HCEC 1CT (cell line): ENCODE measurements at regions not wholly inside any gene's neighbourhood (a gene's known extent, or its start where the extent isn't known, plus 50 kb on each side); places are given as distances from the start of the nearest gene placed in this dataset.

Experiments used
- DNase-seq: peaks from one replicate; pipeline ENCODE4 v3.0.0-alpha.2; 2017

DNA sequence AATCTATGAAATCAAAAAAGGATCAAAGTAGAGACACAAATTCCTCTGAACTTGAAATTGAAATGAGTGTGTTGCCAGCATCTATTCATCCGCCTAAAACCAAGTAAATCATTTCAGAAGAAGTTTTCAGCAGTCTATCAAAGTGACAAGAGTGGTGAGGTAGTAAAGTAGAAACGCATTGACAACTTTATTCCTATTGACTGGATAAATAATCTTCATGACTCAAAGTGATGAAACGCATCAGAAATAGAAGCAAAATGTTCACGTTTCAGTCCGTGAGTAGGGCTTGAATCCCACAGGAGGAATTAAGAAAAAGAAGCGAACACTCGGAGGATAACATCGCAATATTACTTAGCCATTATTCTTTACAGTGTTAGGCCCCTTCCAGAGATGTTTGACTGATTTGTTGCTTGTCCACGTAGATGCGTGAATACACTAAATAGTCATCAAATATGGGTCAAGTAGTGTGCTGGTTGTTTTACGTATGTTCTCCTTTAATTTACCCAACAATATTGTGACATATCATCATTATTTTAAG is 314.4 kb downstream of the PLK2 start:
- DNase-seq: no peak

DNA sequence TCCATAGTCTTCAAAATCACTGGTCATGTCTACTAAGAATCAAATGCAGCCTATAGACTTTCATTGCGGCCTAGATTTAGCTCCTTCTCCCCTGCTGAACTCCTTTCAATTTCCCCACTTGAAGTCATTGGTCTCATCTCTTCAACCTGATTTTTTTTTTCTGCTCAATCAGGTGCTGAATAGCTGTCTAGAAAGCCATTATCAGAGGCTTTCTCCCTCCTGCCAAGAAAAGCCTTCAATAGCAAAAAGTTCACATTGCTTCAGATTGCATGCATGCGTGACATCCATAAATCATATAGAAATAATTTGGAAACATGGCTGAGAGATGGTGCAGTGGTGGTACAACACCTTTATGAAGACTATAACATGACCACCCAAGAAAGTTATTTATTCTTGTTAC is 316.2 kb downstream of the PLK2 start:
- no peak for DNase-seq

DNA sequence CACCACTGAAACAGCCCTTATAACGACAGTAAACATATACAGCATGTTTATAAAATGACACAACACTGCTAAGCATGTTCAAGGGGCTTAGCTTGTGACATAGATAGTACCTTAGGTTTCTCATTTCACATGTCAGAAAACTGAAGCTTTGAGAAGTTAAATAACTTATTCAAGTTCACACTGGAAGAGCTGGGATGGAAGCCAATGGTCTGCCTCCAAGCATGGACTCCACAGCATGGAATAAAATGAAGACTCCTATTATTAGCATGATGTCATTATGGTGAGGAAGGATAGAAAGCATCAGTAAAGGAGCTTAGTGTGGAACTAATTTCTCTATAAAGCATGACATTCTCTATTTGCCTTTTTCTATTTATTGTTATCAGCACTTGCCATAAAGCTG is 316.7 kb downstream of the PLK2 start:
- DNase-seq: no peak

DNA sequence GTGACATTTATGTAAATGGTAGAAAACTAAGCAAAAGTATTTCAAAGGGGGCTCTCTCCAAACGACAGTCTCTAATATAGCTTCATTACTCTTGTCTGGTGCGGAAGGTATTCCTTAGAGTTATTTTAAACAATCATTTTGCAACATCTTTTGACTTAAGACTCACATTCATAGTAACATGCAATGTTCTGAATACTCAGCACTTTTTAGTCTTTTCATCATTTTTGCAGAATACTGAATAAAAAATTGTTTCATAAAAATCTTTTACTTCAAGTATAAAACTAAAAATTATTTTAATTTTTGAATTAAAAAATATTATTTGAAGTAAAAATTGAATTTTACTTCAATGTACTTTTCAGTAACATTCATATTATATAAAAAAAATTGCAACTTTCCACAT is 321.1 kb downstream of the PLK2 start:
- no peak for DNase-seq

DNA sequence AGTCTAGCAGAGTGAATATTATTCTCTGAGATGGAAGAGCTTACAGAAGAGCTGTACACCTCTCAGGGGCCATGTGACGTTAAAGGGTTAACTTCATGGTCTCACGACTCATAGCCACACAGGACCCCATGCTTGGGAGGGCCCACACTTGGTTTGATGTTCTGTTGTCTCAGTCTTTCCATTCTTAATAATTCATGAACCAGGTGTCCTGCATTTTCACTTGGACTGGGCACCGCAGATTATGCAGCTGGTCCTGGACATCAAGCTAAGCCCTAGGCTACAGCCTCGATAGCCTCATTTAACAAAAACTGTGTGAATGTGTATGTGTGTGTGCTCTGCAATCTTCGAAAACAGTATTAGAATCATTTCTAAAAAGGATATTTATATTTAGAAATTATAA is 323.5 kb downstream of the PLK2 start:
- no peak for DNase-seq

DNA sequence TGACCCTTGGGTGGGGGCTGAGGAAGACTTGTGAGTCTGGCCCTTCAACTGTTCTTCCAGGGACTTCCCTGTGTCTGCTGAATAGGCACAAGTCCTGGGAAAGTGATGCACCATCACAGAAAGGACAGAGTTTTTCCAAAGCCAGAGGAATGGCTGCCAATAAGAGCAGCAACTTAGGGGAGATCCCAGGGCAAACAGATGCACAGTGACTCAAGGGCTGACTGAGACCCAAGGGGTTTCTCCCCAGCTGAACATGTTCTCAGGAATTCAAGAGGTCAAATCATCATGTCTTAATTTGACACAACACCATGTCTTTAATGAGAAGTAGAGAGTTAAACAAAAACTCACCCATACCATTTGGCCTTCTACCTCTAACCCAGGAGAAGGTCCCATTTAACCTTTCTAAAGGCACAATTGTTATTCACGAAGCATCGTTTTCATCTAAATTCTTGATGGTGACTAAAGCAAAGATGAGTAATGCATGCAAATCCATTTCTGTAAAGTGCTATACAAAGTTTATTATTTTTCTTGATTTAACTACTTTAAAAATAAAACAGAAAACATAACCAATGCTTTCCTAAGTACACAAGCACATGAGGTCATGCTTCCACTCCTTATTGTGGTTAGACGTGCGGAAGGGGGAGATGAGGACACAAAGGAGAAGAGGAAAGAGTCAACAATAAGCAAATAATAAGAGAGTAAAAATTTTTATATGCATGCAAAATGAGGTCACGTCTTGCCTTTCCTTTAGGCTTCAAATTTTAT is 324.1 kb downstream of the PLK2 start:
- peak; percentile 71 for DNase-seq

DNA sequence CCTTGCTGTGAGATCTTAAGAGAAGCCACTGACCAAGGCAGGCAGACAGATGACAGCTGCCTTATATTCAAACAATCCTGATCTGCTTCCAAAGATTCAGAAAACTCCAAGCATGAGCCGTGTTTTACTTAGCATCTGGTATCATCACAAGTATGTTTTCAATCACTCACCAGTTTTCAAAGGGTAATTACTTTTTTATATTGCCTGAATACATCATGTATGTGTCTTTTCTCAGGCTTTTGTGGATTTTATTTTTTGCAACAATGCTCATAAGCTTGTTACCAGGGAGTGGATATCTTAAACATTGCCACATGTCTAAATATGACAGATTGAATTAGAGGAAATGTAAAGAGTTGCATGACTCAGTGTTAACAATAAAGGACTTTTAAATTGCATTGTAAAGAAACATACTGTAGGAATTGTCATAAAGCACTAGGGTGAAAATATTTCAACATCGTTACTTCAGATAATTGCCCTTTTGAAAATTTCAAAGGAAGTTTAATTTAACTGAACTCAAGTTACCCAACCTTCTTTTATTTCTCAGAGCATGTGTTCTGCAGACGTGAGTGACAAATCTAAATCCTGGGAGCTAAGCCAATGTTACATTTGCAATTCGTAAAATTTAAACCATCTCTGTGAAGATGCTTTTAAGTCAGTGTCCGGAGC is 326.1 kb downstream of the PLK2 start:
- DNase-seq: peak; percentile 79

DNA sequence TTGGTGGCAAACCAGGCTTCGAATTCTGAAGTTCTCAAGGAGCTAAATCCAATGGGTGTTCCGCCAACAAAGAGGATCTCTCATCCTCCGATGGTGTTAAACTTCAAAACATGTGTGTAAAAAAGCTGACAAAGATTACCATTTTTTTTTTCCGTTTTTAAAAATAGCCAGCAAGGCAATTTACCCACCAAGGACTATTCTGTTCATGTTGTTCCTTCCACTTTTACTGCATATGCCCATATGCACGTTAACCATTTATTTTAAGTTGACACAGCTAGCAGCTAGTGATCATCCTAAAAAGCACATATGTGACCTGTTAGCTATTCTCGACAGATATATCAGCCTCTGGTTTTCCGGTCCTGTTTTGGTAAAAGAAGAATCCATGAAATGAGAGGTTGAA is 326.7 kb downstream of the PLK2 start:
- DNase-seq: no peak

DNA sequence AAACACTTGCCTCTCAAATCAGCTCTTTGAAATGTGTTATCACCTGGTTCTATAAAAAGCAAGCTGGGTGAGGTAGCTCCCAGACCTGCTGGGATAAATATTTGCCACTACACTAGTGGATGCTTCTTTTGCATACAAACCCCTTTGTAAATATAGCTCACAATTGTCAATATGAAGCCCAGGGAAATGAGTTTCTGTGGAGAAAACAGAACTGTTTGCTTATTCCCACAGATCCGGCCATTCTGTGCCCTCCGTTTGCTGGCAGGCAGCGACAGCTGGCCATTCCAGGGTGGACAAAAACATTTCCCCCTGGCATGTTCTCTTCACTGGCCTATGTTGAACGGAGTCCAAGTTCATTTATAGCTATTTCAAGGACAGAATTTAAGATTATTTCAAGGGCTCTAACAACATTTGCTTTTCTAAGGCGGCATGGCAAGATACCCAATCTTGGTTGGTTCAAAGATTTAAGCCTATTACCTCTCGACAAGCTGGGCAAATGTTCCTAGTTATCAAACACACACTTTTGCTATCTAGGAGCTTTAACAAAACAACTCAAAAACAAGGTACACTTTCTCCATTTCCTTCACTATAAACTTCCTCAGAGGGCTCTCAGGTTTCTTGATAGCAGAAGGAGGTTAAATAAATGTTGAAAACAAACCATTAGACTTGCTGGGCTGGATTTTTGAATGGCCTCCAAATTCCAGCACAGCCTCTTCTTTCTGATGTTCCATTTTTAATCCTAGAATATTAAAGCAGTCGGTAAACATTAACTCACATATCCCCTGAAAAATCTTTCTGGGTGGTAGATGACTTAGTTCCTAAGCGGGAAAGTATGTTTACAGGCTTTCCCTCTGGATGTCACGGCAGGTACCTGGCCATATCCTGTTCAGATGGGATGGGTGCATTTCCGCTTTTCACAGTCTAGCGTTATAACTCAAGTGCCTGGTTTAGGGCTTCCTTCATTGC is 332.3 kb downstream of the PLK2 start:
- DNase-seq: no peak

DNA sequence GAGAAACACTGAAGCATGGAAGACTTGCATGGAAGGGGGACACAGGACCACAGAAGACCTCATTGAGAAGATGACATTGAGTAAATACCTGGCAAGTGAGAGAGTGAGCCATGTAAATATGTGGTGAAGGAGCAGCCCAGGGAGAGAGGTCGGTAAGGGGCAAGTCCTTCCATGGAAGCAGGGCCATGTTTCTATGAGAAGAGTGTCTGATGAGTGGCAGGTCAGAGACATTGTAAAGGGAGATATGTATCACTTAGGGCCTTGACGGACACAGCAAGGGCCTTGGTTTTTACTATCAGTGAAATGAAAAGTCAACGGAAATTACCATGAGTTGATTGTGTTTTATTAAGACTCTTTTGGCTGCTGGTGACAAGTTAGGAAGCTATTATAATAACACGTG is 336.4 kb downstream of the PLK2 start:
- no peak for DNase-seq

DNA sequence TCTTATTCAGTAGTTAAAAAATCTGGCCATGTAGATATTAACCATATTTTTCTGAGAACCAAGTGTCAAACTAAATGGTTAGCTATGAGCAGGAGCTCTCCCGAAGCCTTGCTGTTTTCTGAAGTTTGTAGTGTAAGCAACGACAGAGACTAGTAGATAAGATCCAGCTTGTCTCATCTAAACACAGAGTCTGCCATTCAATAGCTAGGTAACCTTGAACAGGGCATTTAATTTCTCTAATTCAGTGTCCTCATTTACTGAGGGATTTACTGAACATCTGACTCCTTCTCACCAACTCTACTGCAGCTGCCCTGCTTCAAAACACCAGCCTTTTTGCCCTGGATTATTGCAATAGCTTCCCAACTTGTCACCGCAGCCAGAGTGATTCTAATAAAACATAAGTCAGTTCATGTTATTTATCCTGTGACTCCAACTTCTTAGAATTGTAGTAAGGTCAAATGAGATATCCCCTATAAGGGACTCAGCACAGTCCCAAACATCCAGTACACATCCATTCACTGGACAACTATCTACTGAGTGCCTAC is 337.0 kb downstream of the PLK2 start:
- no peak for DNase-seq

DNA sequence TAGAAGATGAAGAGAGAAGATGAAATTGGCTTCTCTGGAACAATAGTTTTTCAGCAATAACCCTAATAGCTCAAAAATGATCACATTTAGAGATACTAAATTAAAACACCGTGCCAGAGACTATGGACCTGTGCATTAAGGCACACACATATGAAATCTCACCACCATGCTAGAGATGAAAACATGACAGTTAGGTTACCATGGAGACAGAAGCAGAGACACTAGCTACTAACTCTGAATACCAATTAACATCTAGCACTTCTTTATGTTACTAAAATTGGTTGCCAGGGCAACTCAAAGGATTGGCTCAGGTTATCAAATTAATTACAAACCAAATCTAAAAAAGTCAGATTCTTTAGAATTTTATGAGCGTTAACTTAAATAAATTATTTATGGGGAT is 337.7 kb downstream of the PLK2 start:
- DNase-seq: no peak

DNA sequence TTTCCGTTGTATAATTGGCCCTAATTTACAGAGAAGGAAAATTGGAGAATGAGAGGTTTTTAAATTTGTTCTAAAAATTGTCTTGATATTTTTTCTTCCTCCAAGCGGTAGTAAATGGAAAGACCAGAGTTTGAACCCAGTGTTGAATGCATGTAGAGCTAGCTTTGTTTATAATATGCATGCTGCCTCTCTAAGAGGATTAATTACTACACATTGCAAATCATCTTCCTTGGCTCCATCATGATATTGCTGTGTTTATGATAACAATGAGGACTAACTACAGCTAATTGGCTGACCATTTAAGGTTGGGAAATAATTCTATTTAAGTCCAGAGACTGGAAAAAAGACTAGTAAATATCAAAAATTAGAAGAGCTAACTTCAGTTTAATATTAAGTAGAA is 338.5 kb downstream of the PLK2 start:
- DNase-seq: no peak

DNA sequence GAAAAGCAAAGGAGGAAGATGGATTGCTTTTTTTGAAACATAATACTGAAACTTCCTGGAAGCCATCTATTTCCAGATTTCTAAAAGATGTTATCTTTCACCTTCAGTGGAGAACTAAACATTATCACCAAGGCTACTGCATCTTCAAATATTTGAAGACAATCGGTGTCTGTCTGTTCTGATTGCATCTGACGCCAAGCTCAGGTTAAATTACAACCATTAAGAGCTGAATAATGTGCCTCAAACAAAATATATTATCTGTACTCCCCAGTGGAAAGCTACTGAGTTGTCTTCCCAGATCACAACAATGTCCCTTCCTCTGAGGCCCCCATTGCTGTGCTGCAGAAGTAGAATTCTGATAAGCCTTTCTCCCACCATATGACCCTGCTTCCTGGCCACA is 342.3 kb downstream of the PLK2 start:
- no peak for DNase-seq

DNA sequence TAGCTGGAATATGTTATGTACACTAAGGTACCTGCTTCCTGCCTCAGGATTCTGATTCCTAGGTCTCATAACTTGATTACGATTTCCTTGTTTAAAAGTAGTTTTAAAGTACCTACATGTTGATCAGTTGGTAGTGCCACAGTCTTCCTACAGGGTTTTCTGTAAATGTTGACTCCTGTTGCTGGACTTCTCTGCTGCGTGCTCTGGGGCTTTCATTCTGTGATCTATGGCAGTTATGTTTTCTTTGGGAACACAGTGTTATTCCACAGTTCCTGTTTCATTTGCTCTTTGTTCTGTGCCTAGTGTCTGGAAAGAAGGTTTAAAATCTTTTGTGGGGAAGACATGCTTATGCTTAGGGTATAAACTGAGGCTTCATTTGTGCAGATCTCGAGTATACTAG is 343.5 kb downstream of the PLK2 start:
- DNase-seq: no peak

DNA sequence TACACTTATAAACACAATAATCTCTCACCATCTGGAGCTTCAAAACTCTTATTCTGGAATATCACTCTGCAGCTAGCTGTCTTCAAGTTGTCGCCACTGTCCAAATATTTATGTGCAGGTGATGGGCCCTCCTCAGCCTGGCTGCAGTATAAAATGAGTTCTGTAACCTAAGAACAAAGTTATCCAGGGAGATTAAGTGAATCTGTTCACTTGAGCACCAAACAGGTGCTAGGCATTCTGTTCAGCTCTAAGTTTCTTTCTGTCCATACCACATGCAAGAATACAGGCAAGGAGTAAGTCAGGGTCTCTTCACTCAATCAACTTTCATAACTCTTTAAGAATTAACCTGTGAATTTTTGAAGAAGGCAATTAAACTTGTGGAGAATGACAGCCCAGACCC is 344.1 kb downstream of the PLK2 start:
- DNase-seq: no peak

DNA sequence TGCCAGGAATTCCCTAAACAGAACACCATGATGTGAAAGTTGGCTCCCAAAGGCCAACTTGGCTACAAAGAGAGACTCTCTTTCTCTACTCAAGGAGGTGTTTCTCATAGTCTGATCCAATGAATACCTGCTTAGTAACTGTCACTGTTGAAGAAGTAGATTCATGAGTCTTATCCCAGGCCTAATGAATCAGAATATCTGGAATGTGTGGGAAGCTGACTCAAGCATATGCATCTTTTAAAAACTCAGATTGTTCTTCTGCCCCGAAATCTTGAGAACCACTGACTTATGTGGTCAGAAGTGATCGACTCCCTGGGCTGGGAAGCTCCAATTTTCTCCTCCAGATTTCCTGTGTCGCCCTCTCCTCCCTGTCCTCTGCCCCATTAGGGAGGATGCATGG is 345.6 kb downstream of the PLK2 start:
- DNase-seq: peak; percentile 86

DNA sequence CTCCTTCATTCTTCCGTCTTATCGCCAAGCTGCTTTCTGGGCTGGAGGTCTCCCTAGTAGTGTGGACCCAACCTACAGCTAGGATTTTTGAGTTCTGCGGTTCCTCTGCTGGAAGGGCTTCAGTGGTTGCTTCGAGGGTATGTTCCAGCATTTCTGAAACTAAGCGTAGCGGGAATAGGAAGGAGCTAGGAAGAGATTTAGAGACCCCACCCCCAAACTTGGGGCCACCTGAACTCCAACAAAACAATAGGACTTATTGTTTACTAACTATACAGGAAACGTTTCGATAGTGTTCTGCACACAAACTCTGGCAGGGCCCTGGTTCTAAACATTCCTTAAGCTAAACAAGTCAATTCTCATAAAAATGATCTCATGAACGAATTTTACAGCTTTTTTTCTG is 346.7 kb downstream of the PLK2 start:
- DNase-seq: no peak

DNA sequence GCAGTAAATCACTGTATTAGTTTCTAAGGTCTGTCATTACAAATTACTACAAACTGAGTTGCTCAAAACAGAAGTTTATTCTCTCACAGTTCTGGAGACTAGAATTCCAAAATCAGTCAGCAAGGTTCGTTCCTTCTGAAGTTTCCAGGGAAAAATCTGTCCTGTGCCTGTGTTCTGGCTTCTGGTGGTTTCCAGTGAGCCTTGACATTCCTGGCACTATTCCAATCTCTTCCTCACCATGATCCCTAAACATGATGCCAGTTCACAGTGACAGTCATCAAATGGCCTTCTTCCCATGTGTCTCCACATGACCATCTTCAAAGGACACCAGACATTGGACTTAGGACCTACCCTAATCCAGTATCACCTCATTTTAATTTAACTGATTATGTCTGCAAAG is 351.4 kb downstream of the PLK2 start:
- no peak for DNase-seq

DNA sequence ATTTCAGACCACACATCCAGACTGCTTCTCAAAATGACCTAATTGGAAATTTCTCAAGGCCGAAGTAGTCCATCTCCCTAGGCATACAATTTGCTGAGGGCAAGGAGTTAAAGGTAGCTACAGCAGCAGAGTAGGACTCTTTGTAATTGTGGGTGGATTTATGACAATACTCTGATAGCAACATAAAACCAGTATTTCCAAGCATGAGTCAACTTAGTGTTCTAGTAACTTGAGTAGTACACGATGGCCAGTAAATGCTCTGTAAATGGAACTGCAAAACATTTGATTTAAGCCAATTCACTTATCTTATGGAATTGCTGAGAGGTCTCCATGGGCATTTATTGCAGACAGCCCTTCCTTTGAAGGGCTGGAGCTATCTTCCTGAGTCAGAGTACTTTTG is 352.2 kb downstream of the PLK2 start:
- DNase-seq: peak; percentile 14

DNA sequence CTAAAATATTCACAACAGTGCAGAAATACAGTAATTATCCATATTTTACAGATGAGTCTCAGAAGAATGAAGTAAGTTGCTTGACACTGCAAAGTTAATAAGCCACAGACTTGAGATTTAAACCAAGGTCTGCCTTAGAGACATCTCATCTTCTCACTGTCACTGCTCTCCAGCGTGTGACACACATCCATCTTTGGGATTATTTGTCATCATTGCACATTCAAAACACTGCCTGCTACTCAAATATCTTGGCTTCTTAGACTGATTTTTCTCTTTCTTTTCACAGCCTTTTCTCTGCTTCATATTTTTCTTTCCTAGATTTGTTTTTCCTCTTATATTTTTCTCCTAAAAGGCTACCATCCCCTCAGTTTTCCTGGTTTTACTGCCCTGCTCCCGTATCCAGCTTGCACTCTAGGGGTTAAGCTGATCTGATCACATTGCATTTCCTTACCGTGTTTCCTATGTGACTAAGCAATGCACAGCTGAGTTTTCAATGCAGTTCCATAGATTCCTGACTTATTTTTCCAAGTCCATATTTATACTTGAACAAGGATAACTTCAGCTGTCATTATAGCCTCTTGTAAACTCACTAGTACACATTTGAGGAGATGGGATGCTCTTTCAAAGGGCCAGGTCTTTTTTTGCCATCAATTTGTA is 353.0 kb downstream of the PLK2 start:
- DNase-seq: no peak

DNA sequence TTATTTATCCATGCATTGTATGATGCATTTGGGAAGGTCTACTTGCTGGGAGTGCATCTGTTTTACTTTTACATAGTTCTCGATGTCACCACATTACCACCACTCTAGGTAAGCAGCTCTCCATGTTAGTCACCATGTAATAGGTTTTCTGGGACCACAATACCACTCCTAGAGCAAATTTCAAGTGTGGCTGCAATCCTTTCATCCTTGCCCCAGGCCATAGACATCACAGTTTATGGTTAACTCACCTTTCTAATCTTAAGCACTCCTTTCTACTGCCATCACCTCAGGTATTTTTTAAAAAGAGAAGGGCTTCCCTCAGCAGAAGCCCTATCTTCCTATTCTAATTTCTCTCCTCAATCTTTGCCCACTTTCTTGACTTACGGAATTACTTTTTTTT is 354.1 kb downstream of the PLK2 start:
- DNase-seq: no peak

DNA sequence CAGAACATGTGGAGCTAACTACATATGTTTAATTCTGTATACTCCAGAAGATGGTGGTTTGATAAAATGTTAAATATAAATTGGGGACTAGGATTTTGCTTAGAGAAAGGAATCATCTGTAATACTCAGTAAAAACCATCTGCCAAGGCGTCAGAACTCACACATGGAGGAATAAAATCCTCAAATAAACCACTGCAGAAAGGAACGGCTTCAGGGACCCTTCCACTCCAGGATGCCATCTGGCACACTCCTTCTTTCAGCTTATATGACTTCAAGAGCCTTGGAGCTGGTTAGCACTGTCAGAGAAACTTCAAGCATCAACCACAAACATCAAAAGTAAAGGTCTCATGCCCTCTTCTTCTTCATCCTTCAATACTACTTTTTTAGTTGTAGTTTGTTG is 360.6 kb downstream of the PLK2 start:
- no peak for DNase-seq
